BE2C (cell line): ENCODE measurements at regions not wholly inside any gene's neighbourhood (a gene's known extent, or its start where the extent isn't known, plus 50 kb on each side); places are given as distances from the start of the nearest gene placed in this dataset.
A peak's percentile ranks its signal among the peaks of the same experiment; 100 is the strongest.

Experiments
- DNase-seq: peaks from one replicate; pipeline ENCODE4 v3.0.0-alpha.2; 2020
- H3K27me3 ChIP-seq: fragments of 250-450 bp; sonication (Bioruptor Pico); 2 replicates; pipeline ENCODE4 v1.5.1; 2020; ENCODE audit warnings: mild to moderate bottlenecking
- H3K36me3 ChIP-seq: fragments of 250-450 bp; sonication (Bioruptor Pico); 2 replicates; pipeline ENCODE4 v1.5.1; 2020; ENCODE audit warnings: mild to moderate bottlenecking
- H3K4me1 ChIP-seq: fragments of 250-450 bp; sonication (Bioruptor Pico); 2 replicates; pipeline ENCODE4 v1.5.1; 2020
- H3K4me3 ChIP-seq: 2 replicates; pipeline ENCODE4 v1.5.1; 2011; ENCODE audit warnings: low read depth, low read length
- H3K9me3 ChIP-seq: fragments of 250-450 bp; sonication (Bioruptor Pico); 2 replicates; pipeline ENCODE4 v1.5.1; 2020
- TF ChIP-seq, protein P1 (sequence below): IDR thresholded peaks from 2 replicates; pipeline ENCODE4 v1.5.1; 2012; ENCODE audit warnings: mild to moderate bottlenecking, low read depth, low read length

DNA sequence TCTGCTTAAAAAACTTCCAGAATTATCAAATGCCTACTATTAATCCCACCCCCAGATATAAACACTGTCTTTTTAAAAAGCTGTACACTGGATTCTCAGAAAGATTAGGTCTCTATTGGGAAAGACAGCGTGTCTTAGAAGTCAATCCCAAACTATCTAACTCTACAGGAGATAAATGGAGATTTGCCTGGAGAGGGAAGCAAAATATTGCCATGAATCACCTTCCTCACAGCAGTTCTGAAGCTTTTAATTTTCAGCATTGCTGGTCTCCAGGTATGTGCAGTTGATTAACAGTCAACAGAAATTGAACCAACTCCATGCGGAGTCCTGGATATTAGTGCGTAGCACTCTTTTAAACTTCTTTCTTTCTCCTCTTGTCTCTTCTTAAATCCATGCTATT lies 122.2 kb downstream of the DSC3 start:
- DNase-seq: no peak
- Histone ChIP-seq H3K9me3 (no peaks in the 10 kb centered on the region), H3K4me3 (no peak overlapping the region), H3K4me1 (no peaks in the 10 kb centered on the region), H3K36me3 (no peaks in the 10 kb centered on the region), H3K27me3 (no peaks in the 10 kb centered on the region)
- TF ChIP-seq, protein P1, sequence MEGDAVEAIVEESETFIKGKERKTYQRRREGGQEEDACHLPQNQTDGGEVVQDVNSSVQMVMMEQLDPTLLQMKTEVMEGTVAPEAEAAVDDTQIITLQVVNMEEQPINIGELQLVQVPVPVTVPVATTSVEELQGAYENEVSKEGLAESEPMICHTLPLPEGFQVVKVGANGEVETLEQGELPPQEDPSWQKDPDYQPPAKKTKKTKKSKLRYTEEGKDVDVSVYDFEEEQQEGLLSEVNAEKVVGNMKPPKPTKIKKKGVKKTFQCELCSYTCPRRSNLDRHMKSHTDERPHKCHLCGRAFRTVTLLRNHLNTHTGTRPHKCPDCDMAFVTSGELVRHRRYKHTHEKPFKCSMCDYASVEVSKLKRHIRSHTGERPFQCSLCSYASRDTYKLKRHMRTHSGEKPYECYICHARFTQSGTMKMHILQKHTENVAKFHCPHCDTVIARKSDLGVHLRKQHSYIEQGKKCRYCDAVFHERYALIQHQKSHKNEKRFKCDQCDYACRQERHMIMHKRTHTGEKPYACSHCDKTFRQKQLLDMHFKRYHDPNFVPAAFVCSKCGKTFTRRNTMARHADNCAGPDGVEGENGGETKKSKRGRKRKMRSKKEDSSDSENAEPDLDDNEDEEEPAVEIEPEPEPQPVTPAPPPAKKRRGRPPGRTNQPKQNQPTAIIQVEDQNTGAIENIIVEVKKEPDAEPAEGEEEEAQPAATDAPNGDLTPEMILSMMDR: no peak

DNA sequence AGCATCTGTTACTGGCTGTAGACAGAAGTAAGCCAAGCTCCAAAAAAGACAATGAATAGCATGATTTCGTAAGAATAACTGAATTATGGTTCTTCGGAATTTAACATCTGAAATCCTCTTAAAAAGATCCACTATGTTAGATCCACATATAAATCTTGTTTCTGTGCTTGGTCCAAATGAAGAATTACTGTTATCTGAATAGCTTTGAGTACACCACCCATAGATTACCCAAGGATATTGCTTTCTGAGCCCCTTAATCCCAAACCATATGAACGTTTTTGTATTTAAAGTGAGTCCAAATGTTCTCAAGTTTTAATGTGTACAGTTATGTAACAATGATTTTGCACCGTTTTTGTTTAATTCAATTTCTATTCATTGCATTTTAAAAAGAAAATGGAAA lies 124.9 kb downstream of the DSC3 start:
- DNase-seq: no peak
- no peak overlapping the region for H3K4me3 ChIP-seq
- no peaks in the 10 kb centered on the region for H3K36me3 ChIP-seq
- no peaks in the 10 kb centered on the region for H3K4me1 ChIP-seq
- no peaks in the 10 kb centered on the region for H3K9me3 ChIP-seq
- TF ChIP-seq, protein P1: no peak
- no peaks in the 10 kb centered on the region for H3K27me3 ChIP-seq

DNA sequence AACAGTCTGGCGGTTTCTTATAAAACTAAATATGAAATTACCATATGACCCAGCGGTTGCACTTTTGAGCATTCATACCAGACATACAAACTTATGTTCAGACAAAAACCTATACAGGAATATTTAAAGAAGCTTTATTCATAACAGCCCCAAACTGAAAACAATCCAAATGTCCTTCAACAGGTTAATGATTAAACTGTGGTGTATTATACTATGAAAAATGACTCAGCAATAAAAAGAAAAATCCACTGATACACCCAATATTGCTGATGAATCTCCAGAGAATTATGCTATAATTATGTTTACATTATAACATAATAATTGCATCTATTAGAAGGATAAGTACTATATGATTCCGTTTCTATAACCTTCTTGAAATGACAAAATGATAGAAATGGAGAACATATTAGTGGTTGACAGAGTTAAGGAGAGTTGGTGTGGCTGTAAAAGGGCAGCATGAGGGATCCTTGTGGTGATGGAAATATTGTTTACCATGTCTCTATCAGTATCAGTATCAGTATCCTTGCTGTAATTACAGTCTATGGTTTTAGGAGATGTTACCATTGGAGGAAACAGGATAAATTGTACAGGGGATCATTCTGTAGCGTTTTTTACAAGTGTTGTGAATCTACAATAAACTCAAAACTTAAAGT lies 127.1 kb downstream of the DSC3 start:
- DNase-seq: no peak
- no peak overlapping the region for H3K4me3 ChIP-seq
- H3K4me1 ChIP-seq: no peaks in the 10 kb centered on the region
- no peaks in the 10 kb centered on the region for H3K27me3 ChIP-seq
- H3K9me3 ChIP-seq: no peaks in the 10 kb centered on the region
- no peaks in the 10 kb centered on the region for H3K36me3 ChIP-seq
- TF ChIP-seq, protein P1: no peak

DNA sequence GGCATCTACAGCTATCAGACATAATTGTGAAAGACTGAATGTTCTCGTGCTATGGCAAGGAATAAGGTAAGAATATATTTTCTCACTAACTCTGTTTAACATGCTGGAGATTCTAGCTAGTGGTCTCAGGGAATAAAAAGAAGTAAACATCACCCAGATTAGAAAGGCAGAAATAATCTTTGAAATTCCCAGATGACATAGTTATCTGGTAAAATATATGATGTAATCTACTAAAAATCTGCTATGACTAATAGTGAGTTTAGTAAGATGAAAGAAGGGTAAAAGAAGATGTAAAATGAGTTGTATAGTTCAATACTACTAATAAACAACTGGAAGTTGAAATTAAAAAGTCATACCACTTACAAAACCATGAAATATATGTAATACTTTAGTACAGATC lies 134.2 kb downstream of the DSC3 start:
- Histone ChIP-seq H3K27me3 (no peaks in the 10 kb centered on the region), H3K4me1 (no peaks in the 10 kb centered on the region), H3K9me3 (no peaks in the 10 kb centered on the region), H3K36me3 (no peaks in the 10 kb centered on the region), H3K4me3 (no peak overlapping the region)
- TF ChIP-seq, protein P1: no peak
- no peak for DNase-seq

DNA sequence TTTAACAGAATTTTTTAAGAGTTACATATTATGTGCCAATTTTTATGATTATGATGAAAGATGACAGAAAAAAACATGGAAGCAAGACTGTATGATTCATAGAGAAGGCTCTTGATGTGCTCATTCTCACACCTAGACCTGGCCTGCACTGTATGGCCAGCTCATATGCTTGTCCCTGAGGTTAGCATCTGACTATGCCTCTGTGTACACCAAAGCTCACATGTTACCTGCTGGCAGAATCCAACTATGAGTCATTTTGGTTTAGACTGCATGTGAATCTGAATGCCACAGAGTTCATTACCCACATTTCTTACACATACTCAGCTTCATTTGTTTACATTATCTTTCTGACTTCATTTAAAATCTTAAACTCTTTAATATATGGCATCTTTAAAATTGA lies 139.0 kb downstream of the DSC3 start:
- no peak for DNase-seq
- H3K4me1 ChIP-seq: no peaks in the 10 kb centered on the region
- no peaks in the 10 kb centered on the region for H3K36me3 ChIP-seq
- H3K9me3 ChIP-seq: no peaks in the 10 kb centered on the region
- no peaks in the 10 kb centered on the region for H3K27me3 ChIP-seq
- no peak overlapping the region for H3K4me3 ChIP-seq
- TF ChIP-seq, protein P1: no peak

DNA sequence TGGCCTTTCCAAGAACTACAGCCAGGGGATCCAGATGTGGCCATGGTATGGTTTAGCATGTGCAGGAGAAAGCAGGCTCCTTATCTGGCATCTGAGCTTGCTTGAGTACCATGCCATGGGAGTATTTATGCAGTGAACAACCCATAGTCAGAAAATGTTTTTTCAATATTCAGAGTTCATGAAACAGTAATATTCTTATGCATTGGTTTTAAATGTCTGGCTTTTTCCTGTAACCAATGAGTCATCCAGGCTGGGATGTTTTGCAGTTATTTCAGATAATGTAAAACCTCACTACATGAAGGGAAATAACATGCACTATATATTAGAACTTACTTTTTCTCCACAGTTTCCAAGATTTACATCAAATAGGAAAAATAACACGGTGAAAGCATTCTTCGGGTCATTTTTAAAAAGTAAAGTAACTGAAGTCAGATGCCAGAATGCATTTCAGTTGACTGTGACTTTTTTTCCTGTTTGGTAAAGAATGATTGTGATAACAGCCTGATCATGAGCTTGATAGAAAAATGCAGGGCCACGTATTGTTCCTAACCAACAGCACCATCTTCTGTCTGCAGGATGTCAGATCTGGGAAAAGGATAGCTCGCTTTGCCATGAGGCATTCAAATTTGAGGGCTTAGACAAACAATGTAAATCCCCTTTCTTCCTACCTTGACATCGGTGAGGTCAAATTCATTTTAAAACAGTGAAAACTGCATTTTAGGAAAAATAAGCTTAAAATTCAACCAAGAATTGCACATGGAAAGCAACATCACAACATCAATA lies 152.8 kb downstream of the DSC3 start:
- no peaks in the 10 kb centered on the region for H3K36me3 ChIP-seq
- TF ChIP-seq, protein P1: peak; percentile 13; the same call in 1 of the 2 replicates
- no peaks in the 10 kb centered on the region for H3K4me1 ChIP-seq
- H3K9me3 ChIP-seq: no peaks in the 10 kb centered on the region
- H3K4me3 ChIP-seq: no peak overlapping the region
- H3K27me3 ChIP-seq: no peaks in the 10 kb centered on the region
- DNase-seq: no peak
